ENCODE measurements at regions not wholly inside any gene's neighbourhood (a gene's known extent, or its start where the extent isn't known, plus 50 kb on each side); places are given as distances from the start of the nearest gene placed in this dataset.

GRCh38 chr2:9092383-9093282, 89.1 kb upstream of the MBOAT2 start:
- no peak for TF ChIP-seq CSDC2 (CRISPR knock-in tag; IDR thresholded peaks at IDR 0.05)
- no peak for TF ChIP-seq CREB5 (CRISPR knock-in tag; IDR thresholded peaks at IDR 0.05; ENCODE audit: low read depth)
- no peak for TF ChIP-seq PPARA (CRISPR knock-in tag; IDR thresholded peaks at IDR 0.05; ENCODE audit: borderline replicate concordance)
- TF ChIP-seq, protein P1, sequence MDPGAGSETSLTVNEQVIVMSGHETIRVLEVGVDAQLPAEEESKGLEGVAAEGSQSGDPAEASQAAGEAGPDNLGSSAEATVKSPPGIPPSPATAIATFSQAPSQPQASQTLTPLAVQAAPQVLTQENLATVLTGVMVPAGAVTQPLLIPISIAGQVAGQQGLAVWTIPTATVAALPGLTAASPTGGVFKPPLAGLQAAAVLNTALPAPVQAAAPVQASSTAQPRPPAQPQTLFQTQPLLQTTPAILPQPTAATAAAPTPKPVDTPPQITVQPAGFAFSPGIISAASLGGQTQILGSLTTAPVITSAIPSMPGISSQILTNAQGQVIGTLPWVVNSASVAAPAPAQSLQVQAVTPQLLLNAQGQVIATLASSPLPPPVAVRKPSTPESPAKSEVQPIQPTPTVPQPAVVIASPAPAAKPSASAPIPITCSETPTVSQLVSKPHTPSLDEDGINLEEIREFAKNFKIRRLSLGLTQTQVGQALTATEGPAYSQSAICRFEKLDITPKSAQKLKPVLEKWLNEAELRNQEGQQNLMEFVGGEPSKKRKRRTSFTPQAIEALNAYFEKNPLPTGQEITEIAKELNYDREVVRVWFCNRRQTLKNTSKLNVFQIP (CRISPR knock-in tag; IDR thresholded peaks at IDR 0.05; ENCODE audit: borderline replicate concordance, low read depth): no peak
- TF ChIP-seq, protein P2, sequence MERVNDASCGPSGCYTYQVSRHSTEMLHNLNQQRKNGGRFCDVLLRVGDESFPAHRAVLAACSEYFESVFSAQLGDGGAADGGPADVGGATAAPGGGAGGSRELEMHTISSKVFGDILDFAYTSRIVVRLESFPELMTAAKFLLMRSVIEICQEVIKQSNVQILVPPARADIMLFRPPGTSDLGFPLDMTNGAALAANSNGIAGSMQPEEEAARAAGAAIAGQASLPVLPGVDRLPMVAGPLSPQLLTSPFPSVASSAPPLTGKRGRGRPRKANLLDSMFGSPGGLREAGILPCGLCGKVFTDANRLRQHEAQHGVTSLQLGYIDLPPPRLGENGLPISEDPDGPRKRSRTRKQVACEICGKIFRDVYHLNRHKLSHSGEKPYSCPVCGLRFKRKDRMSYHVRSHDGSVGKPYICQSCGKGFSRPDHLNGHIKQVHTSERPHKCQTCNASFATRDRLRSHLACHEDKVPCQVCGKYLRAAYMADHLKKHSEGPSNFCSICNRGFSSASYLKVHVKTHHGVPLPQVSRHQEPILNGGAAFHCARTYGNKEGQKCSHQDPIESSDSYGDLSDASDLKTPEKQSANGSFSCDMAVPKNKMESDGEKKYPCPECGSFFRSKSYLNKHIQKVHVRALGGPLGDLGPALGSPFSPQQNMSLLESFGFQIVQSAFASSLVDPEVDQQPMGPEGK (CRISPR knock-in tag; IDR thresholded peaks at IDR 0.05; ENCODE audit: borderline replicate concordance): no peak
- no peak for TF ChIP-seq TCF4 (CRISPR knock-in tag; IDR thresholded peaks at IDR 0.05; ENCODE audit: borderline replicate concordance)
- TF ChIP-seq ZFP30 (CRISPR knock-in tag; IDR thresholded peaks at IDR 0.05): no peak
